ENCODE measurements at regions not wholly inside any gene's neighbourhood (a gene's known extent, or its start where the extent isn't known, plus 50 kb on each side); places are given as distances from the start of the nearest gene placed in this dataset.
A peak's percentile ranks its signal among the peaks of the same experiment; 100 is the strongest.

- TF ChIP-seq EZH2phosphoT487 (IDR thresholded peaks at IDR 0.05; ENCODE audit: borderline replicate concordance, low read length): no peak
- TF ChIP-seq CTCF (conservative IDR thresholded peaks at IDR 0.05; ENCODE audit: low read depth, low read length): peak; percentile 69
Observed at GRCh38 chr10:60618861-60619260, 159.4 kb upstream of the CDK1 start.

All from PC-3 (cell line).